HFFc6 (cell line): ENCODE measurements at regions not wholly inside any gene's neighbourhood (a gene's known extent, or its start where the extent isn't known, plus 50 kb on each side); places are given as distances from the start of the nearest gene placed in this dataset.

ENCODE experiments used
- DNase-seq: peaks from one replicate; pipeline ENCODE4 v3.0.0-alpha.2; 2018
- H3K27ac Mint-ChIP-seq: 2 replicates; pipeline ENCODE4 v1.8.0; 2020; ENCODE audit warnings: mild to moderate bottlenecking, mixed read lengths
- H3K27me3 Mint-ChIP-seq: 2 replicates; pipeline ENCODE4 v1.8.0; 2021; ENCODE audit warnings: mild to moderate bottlenecking, moderate library complexity, mixed read lengths; ENCODE audit not compliant: insufficient read depth
- H3K36me3 Mint-ChIP-seq: 2 replicates; pipeline ENCODE4 v1.8.0; 2021; ENCODE audit warnings: low read depth, mixed read lengths
- H3K4me1 Mint-ChIP-seq: 2 replicates; pipeline ENCODE4 v1.8.0; 2020; ENCODE audit warnings: low read depth, mixed read lengths
- H3K4me3 Mint-ChIP-seq: 2 replicates; pipeline ENCODE4 v1.8.0; 2020; ENCODE audit warnings: mild to moderate bottlenecking, moderate library complexity, mixed read lengths
- H3K9me3 Mint-ChIP-seq: 2 replicates; pipeline ENCODE4 v1.8.0; 2020; ENCODE audit warnings: mild to moderate bottlenecking, mixed read lengths
- TF ChIP-seq, protein P1 (sequence below): fragments of 200-600 bp; sonication (generic); IDR thresholded peaks from 2 replicates; pipeline ENCODE4 v1.5.0; 2021; ENCODE audit warnings: antibody characterized with exemption, mild to moderate bottlenecking

DNA sequence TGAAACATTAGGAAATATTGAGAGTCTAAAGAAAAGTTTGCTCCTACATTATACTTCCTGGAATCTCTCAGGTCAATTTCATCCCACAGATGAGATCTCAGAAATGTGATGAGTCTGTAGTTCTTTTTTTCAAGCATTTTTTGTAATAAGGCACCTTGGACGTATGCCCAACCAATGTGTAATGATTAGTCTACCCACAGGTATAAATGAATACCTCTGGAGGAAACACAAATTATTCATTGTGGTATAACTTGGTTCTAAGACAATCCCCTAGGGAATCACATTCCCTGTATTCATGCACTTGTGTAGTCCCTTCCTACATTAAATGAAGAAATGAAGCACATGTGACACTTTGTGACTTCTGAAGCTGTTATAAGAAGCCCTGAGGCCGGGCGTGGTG, 596.2 kb upstream of the UBE2E2 start:
- no peak overlapping the region for H3K4me3 Mint-ChIP-seq
- H3K9me3 Mint-ChIP-seq: peaks cover 13% of the 10 kb centered on the region
- DNase-seq: no peak
- no peak overlapping the region for H3K27ac Mint-ChIP-seq
- peaks cover 3% of the 10 kb centered on the region; the same call in 1 of the 2 replicates for H3K27me3 Mint-ChIP-seq
- TF ChIP-seq, protein P1, sequence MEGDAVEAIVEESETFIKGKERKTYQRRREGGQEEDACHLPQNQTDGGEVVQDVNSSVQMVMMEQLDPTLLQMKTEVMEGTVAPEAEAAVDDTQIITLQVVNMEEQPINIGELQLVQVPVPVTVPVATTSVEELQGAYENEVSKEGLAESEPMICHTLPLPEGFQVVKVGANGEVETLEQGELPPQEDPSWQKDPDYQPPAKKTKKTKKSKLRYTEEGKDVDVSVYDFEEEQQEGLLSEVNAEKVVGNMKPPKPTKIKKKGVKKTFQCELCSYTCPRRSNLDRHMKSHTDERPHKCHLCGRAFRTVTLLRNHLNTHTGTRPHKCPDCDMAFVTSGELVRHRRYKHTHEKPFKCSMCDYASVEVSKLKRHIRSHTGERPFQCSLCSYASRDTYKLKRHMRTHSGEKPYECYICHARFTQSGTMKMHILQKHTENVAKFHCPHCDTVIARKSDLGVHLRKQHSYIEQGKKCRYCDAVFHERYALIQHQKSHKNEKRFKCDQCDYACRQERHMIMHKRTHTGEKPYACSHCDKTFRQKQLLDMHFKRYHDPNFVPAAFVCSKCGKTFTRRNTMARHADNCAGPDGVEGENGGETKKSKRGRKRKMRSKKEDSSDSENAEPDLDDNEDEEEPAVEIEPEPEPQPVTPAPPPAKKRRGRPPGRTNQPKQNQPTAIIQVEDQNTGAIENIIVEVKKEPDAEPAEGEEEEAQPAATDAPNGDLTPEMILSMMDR: no peak
- H3K36me3 Mint-ChIP-seq: no peaks in the 10 kb centered on the region
- H3K4me1 Mint-ChIP-seq: no peaks in the 10 kb centered on the region

DNA sequence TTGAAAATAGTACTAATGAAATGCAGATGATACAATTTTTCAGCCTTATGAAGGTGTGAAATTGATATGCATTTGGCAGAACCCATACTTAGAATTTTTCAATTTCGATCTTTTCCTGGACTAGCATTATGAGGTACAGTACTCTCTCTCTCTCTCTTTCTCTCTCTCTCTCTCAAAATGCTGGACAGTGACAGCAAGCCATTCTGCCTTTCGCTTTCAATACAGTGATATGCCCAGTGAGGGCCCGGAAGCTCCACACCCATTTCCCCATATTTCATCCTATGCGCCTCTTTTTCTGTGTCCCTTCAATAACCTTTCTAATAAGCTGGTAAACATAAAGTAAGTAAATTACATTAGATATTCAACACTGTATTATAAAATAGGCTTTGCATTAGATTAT, 595.0 kb upstream of the UBE2E2 start:
- Mint-ChIP-seq H3K27me3 (no peaks in the 10 kb centered on the region; the same call in 1 of the 2 replicates), H3K27ac (no peak overlapping the region), H3K4me3 (no peak overlapping the region), H3K9me3 (peaks cover 13% of the 10 kb centered on the region), H3K4me1 (no peaks in the 10 kb centered on the region), H3K36me3 (no peaks in the 10 kb centered on the region)
- no peak for DNase-seq
- TF ChIP-seq, protein P1: no peak

DNA sequence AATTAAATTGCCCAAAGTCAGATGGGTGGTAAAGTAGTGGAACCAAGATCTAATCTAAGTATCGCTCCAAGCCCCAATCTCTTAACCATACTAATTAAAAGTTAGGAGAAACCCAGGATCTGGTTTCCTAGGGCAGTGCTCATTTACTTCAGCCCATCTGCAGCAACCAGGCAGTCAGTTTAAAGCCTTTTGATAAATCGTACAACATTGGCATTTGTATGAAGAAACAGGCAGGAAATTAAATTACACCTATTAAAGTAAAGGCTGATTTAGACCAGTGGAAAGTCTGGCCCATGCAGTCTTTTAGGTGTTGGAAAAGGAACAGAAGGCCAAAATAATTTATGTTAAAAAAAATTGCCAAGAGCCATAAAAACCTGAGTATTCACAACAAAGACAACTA, 594.4 kb upstream of the UBE2E2 start:
- Mint-ChIP-seq H3K9me3 (peaks cover 13% of the 10 kb centered on the region), H3K4me1 (no peaks in the 10 kb centered on the region), H3K27ac (no peak overlapping the region), H3K4me3 (no peak overlapping the region), H3K36me3 (no peaks in the 10 kb centered on the region), H3K27me3 (no peaks in the 10 kb centered on the region; the same call in 1 of the 2 replicates)
- TF ChIP-seq, protein P1: no peak
- DNase-seq: no peak

DNA sequence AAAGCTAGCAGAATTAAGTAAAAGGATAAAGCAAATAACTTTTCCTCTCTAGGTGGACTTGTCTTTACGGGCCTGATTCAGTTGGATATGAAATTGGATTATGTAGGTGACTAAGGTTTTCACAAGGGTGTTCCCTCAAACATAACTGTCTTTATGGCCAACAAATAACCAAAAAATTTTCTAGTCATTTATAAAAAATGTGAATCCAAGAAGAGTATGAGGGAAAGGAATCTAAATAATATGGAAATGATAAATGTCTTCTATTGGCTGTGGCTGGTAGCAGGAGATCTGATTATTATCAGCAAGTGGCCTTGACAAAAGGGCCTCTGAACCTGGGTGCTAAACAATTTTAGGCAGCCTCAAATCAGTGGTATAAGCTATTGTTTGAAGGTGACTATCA, 594.0 kb upstream of the UBE2E2 start:
- Mint-ChIP-seq H3K9me3 (peaks cover 14% of the 10 kb centered on the region), H3K27me3 (no peaks in the 10 kb centered on the region; the same call in 1 of the 2 replicates), H3K36me3 (no peaks in the 10 kb centered on the region), H3K4me3 (no peak overlapping the region), H3K4me1 (no peaks in the 10 kb centered on the region), H3K27ac (no peak overlapping the region)
- DNase-seq: no peak
- TF ChIP-seq, protein P1: no peak

DNA sequence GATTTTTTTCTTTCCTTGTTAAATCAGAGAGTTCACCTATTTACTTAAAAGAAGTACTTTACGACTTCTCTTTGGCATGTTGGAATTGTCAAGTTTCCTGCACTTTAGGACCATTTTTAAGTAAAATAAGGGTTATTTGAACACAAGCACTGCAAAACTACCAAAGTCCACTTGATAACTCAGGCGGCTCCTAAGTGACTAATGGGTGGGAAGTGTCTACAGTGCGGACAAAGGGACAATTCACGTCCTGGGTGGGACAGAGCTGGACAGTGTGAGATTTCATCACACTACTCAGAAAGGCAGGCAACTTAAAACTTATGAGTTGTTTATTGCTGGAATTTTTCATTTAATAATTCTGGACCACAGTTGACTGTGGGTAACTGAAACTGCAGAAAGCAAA, 590.2 kb upstream of the UBE2E2 start:
- DNase-seq: no peak
- Mint-ChIP-seq H3K36me3 (no peaks in the 10 kb centered on the region), H3K27me3 (no peaks in the 10 kb centered on the region; the same call in 1 of the 2 replicates), H3K9me3 (peaks cover 36% of the 10 kb centered on the region), H3K4me3 (no peak overlapping the region), H3K27ac (no peak overlapping the region), H3K4me1 (no peaks in the 10 kb centered on the region)
- TF ChIP-seq, protein P1: no peak

DNA sequence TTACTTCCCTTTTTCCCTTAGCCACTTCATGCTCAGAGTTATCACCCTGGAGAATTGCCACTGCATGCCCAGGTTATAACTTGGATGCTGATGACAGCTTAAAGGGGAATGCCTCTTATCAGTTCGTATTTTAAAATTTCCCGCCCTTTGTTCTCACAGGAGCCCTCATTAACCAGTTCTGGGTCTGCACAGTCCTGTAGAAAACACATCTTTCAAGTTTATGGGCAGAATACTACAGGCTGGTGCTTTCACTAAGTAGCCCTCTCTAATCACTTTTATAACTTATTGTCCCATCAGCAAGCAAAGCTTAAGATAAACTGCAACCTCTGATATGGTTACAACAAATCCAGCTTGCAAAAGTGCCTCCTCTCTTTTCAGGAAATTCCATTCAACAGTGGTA, 587.3 kb upstream of the UBE2E2 start:
- Mint-ChIP-seq H3K4me3 (no peak overlapping the region), H3K4me1 (no peaks in the 10 kb centered on the region), H3K36me3 (no peaks in the 10 kb centered on the region), H3K27me3 (no peaks in the 10 kb centered on the region), H3K27ac (no peak overlapping the region), H3K9me3 (peaks cover 49% of the 10 kb centered on the region)
- TF ChIP-seq, protein P1: no peak
- no peak for DNase-seq
